HUES48 (cell line): ENCODE measurements at regions not wholly inside any gene's neighbourhood (a gene's known extent, or its start where the extent isn't known, plus 50 kb on each side); places are given as distances from the start of the nearest gene placed in this dataset.

Source experiments
- H3K27ac ChIP-seq: one replicate; pipeline ENCODE4 v1.7.0; 2013; ENCODE audit warnings: low read depth, low read length, inconsistent platforms
- H3K27me3 ChIP-seq: 2 replicates; pipeline ENCODE4 v1.6.1; 2013; ENCODE audit warnings: mild to moderate bottlenecking, low read length; ENCODE audit not compliant: control insufficient read depth, insufficient read depth
- H3K36me3 ChIP-seq: 2 replicates; pipeline ENCODE4 v1.6.1; 2013; ENCODE audit warnings: low read length; ENCODE audit not compliant: control insufficient read depth, insufficient read depth
- H3K4me1 ChIP-seq: 2 replicates; pipeline ENCODE4 v1.6.1; 2013; ENCODE audit warnings: mild to moderate bottlenecking, low read length; ENCODE audit not compliant: control insufficient read depth, insufficient read depth
- H3K4me3 ChIP-seq: 2 replicates; pipeline ENCODE4 v1.5.1; 2013; ENCODE audit warnings: mild to moderate bottlenecking, low read depth, low read length
- H3K9ac ChIP-seq: 2 replicates; pipeline ENCODE4 v1.6.1; 2013; ENCODE audit warnings: mild to moderate bottlenecking, low read depth, low read length, moderate library complexity
- H3K9me3 ChIP-seq: 2 replicates; pipeline ENCODE4 v1.6.1; 2013; ENCODE audit warnings: low read length; ENCODE audit not compliant: control insufficient read depth, insufficient read depth

- no peaks in the 10 kb centered on the region for H3K36me3 ChIP-seq
- H3K27me3 ChIP-seq: no peaks in the 10 kb centered on the region
- H3K27ac ChIP-seq: no peak overlapping the region
- no peaks in the 10 kb centered on the region for H3K4me1 ChIP-seq
- H3K4me3 ChIP-seq: no peak overlapping the region
- H3K9ac ChIP-seq: no peak overlapping the region
- H3K9me3 ChIP-seq: peaks cover 8% of the 10 kb centered on the region
Measured at GRCh38 chr12:16100206-16100605, 177.3 kb downstream of the SLC15A5 start.

- H3K36me3 ChIP-seq: no peaks in the 10 kb centered on the region
- no peak overlapping the region for H3K4me3 ChIP-seq
- no peaks in the 10 kb centered on the region for H3K4me1 ChIP-seq
- H3K27ac ChIP-seq: no peak overlapping the region
- no peaks in the 10 kb centered on the region for H3K27me3 ChIP-seq
- H3K9me3 ChIP-seq: no peaks in the 10 kb centered on the region
- H3K9ac ChIP-seq: no peak overlapping the region
Measured at GRCh38 chr12:16096273-16096849, 181.1 kb downstream of the SLC15A5 start.

DNA sequence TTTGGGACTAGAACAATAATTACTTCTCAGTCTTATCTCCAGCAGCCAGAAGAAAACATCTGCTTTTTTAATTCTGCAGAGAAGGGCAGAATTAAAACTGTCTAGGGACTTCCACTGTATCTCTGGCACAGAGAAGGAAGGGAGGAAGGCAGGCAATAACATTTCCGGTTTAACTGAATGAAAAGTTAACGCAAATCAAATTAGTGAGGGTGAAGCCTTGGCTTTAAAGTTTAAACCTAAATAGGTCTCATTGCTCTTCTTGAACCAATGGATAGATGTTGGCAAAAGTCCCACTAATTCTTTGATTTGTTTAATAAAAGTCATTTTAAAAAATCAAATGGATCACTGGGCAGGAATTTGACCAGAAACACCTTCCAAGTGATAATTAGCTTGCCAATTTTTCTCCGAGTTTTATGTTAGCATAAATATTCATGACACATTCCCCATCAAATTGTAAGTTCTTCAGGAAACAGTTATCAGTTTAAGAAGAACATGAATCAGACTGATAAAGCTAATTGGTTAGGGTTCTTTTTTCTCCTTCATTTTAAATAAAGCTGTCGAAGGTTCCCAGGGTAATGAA is 181.9 kb downstream of the SLC15A5 start:
- no peaks in the 10 kb centered on the region for H3K4me1 ChIP-seq
- H3K9ac ChIP-seq: no peak overlapping the region
- H3K27ac ChIP-seq: no peak overlapping the region
- no peak overlapping the region for H3K4me3 ChIP-seq
- H3K9me3 ChIP-seq: no peaks in the 10 kb centered on the region
- no peaks in the 10 kb centered on the region for H3K27me3 ChIP-seq
- no peaks in the 10 kb centered on the region for H3K36me3 ChIP-seq

- H3K36me3 ChIP-seq: no peaks in the 10 kb centered on the region
- no peak overlapping the region for H3K27ac ChIP-seq
- H3K4me3 ChIP-seq: no peak overlapping the region
- H3K9ac ChIP-seq: no peak overlapping the region
- H3K4me1 ChIP-seq: no peaks in the 10 kb centered on the region
- H3K9me3 ChIP-seq: no peaks in the 10 kb centered on the region
- H3K27me3 ChIP-seq: no peaks in the 10 kb centered on the region
Measured at GRCh38 chr12:16094437-16094836, 183.0 kb downstream of the SLC15A5 start.

- no peak overlapping the region for H3K27ac ChIP-seq
- no peaks in the 10 kb centered on the region for H3K27me3 ChIP-seq
- H3K4me3 ChIP-seq: no peak overlapping the region
Measured at GRCh38 chr12:16093825-16094224, 182.7 kb downstream of the DERA start.

DNA sequence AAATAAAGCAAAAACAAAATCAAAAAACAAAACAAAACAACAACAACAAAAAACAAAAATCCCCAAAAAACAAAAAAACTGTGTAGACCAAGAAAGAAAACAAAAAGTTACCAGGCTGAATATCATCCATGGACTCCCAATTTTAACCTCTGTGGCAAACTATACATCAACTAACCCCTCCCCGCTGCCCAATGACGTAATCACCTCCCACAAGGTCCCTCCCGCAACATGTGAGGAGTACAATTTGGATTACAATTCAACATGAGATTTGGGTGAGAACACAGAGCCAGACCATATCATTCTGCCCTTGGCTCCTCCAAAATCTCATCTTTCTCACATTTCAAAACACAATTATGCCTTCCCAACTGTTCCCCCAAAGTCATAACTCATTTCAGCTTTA is 179.8 kb downstream of the DERA start:
- Histone ChIP-seq H3K4me3 (no peak overlapping the region), H3K27me3 (no peaks in the 10 kb centered on the region), H3K4me1 (0 out of 2 replicates have a peak, but pooled peaks cover 4% of the 10 kb centered on the region), H3K9me3 (no peaks in the 10 kb centered on the region), H3K27ac (no peak overlapping the region), H3K9ac (no peak overlapping the region), H3K36me3 (no peaks in the 10 kb centered on the region)

More at GRCh38 chr12:16093825-16094224, 182.7 kb downstream of the DERA start:
- no peaks in the 10 kb centered on the region for H3K4me1 ChIP-seq
- H3K9ac ChIP-seq: no peak overlapping the region
- H3K36me3 ChIP-seq: no peaks in the 10 kb centered on the region
- H3K9me3 ChIP-seq: no peaks in the 10 kb centered on the region

- H3K4me1 ChIP-seq: peaks cover 19% of the 10 kb centered on the region
- no peaks in the 10 kb centered on the region for H3K36me3 ChIP-seq
- H3K4me3 ChIP-seq: no peak overlapping the region
- no peaks in the 10 kb centered on the region for H3K9me3 ChIP-seq
- H3K27ac ChIP-seq: no peak overlapping the region
- H3K9ac ChIP-seq: no peak overlapping the region
- H3K27me3 ChIP-seq: no peaks in the 10 kb centered on the region
Measured at GRCh38 chr12:16088421-16088820, 177.3 kb downstream of the DERA start.
